ENCODE measurements at regions not wholly inside any gene's neighbourhood (a gene's known extent, or its start where the extent isn't known, plus 50 kb on each side); places are given as distances from the start of the nearest gene placed in this dataset.

GRCh38 chr5:44707721-44708120, 101.0 kb upstream of the MRPS30 start:
- Histone ChIP-seq H3K9me3 (ENCODE audit: low read length) (no peaks in the 10 kb centered on the region), H2AFZ (ENCODE audit: low read length) (no peak overlapping the region), H4K20me1 (ENCODE audit: low read length) (no peaks in the 10 kb centered on the region), H3K4me2 (ENCODE audit: low read length) (no peak overlapping the region), H3K27ac (ENCODE audit: low read length) (no peak overlapping the region), H3K4me1 (ENCODE audit: insufficient read depth, low read length) (peaks cover 7% of the 10 kb centered on the region), H3K36me3 (ENCODE audit: low read depth, low read length) (no peaks in the 10 kb centered on the region), H3K9me2 (replicated peaks; ENCODE audit: low read length) (no peaks in the 10 kb centered on the region), H3F3A (ENCODE audit: low read length, unreplicated experiment) (no peaks in the 10 kb centered on the region), H3K79me2 (ENCODE audit: low read length) (no peaks in the 10 kb centered on the region), H3K27me3 (ENCODE audit: low read length) (peaks cover 4% of the 10 kb centered on the region; the same call in 1 of the 2 replicates), H3K4me3 (ENCODE audit: low read length) (no peak overlapping the region), H3K9ac (ENCODE audit: low read length) (no peak overlapping the region)
- intact Hi-C loops (cut with micrococcal nuclease) = no loop called here
- CTCF ChIA-PET = no interaction called here
- DNase-seq (no peak), ATAC-seq (no peak)
- TF ChIP-seq EZH2phosphoT487 (IDR thresholded peaks at IDR 0.05; ENCODE audit: borderline replicate concordance, low read length) (no peak), CTCF (conservative IDR thresholded peaks at IDR 0.05; ENCODE audit: low read depth, low read length) (no peak), EZH2 (IDR thresholded peaks at IDR 0.05; ENCODE audit: low read length, unreplicated experiment) (no peak)
- no TSS peak for BruUV-seq (replicated peaks)
- POLR2A ChIA-PET (ENCODE audit: unreplicated experiment) = no interaction called here

GRCh38 chr5:44697025-44697424, 111.7 kb upstream of the MRPS30 start:
- ChIA-PET CTCF (no interaction called here), POLR2A (ENCODE audit: unreplicated experiment) (no interaction called here)
- Histone ChIP-seq H3K4me2 (ENCODE audit: low read length) (no peak overlapping the region), H3K27me3 (ENCODE audit: low read length) (no peaks in the 10 kb centered on the region), H3F3A (ENCODE audit: low read length, unreplicated experiment) (no peaks in the 10 kb centered on the region), H4K20me1 (ENCODE audit: low read length) (no peaks in the 10 kb centered on the region), H3K79me2 (ENCODE audit: low read length) (no peaks in the 10 kb centered on the region), H3K27ac (ENCODE audit: low read length) (no peak overlapping the region), H2AFZ (ENCODE audit: low read length) (no peak overlapping the region), H3K9ac (ENCODE audit: low read length) (no peak overlapping the region), H3K4me3 (ENCODE audit: low read length) (no peak overlapping the region), H3K36me3 (ENCODE audit: low read depth, low read length) (no peaks in the 10 kb centered on the region), H3K4me1 (ENCODE audit: insufficient read depth, low read length) (peaks cover 10% of the 10 kb centered on the region), H3K9me3 (ENCODE audit: low read length) (no peaks in the 10 kb centered on the region), H3K9me2 (replicated peaks; ENCODE audit: low read length) (no peaks in the 10 kb centered on the region)
- BruUV-seq (replicated peaks) = no TSS peak
- ATAC-seq (no peak), DNase-seq (no peak)
- TF ChIP-seq EZH2phosphoT487 (IDR thresholded peaks at IDR 0.05; ENCODE audit: borderline replicate concordance, low read length) = no peak
- no peak for TF ChIP-seq CTCF (conservative IDR thresholded peaks at IDR 0.05; ENCODE audit: low read depth, low read length)
- no peak for TF ChIP-seq EZH2 (IDR thresholded peaks at IDR 0.05; ENCODE audit: low read length, unreplicated experiment)
- intact Hi-C loops (cut with micrococcal nuclease) = no loop called here

GRCh38 chr5:44695259-44695658, 113.5 kb upstream of the MRPS30 start:
- DNase-seq = no peak
- H3K4me2 ChIP-seq (ENCODE audit: low read length) = no peak overlapping the region
- no peaks in the 10 kb centered on the region for H3K36me3 ChIP-seq (ENCODE audit: low read depth, low read length)
- H3K9me2 ChIP-seq (replicated peaks; ENCODE audit: low read length) = no peaks in the 10 kb centered on the region
- H3K9ac ChIP-seq (ENCODE audit: low read length) = no peak overlapping the region
- no peak for TF ChIP-seq CTCF (conservative IDR thresholded peaks at IDR 0.05; ENCODE audit: low read depth, low read length)
- TF ChIP-seq EZH2 (IDR thresholded peaks at IDR 0.05; ENCODE audit: low read length, unreplicated experiment) = no peak
- no peak for TF ChIP-seq EZH2phosphoT487 (IDR thresholded peaks at IDR 0.05; ENCODE audit: borderline replicate concordance, low read length)
- BruUV-seq (replicated peaks) = no TSS peak
- peaks cover 25% of the 10 kb centered on the region for H3K4me1 ChIP-seq (ENCODE audit: insufficient read depth, low read length)
- no peaks in the 10 kb centered on the region for H3K9me3 ChIP-seq (ENCODE audit: low read length)
- no peak for ATAC-seq
- intact Hi-C loops (cut with micrococcal nuclease) = no loop called here
- H3K27me3 ChIP-seq (ENCODE audit: low read length) = no peaks in the 10 kb centered on the region
- no peak overlapping the region for H3K4me3 ChIP-seq (ENCODE audit: low read length)
- no peak overlapping the region for H2AFZ ChIP-seq (ENCODE audit: low read length)
- peaks cover 6% of the 10 kb centered on the region for H3F3A ChIP-seq (ENCODE audit: low read length, unreplicated experiment)
- no peaks in the 10 kb centered on the region for H3K79me2 ChIP-seq (ENCODE audit: low read length)
- H3K27ac ChIP-seq (ENCODE audit: low read length) = no peak overlapping the region
- ChIA-PET POLR2A (ENCODE audit: unreplicated experiment) (no interaction called here), CTCF (no interaction called here)
- H4K20me1 ChIP-seq (ENCODE audit: low read length) = no peaks in the 10 kb centered on the region
